RWPE2 (cell line): ENCODE measurements at regions not wholly inside any gene's neighbourhood (a gene's known extent, or its start where the extent isn't known, plus 50 kb on each side); places are given as distances from the start of the nearest gene placed in this dataset.
"Not testable (repeated sequence)": the region's sequence is repeated elsewhere in the genome, so short reads cannot be mapped to it uniquely, and the experiment has no call there.

Source experiments
- ATAC-seq: fragments of 200-7000 bp; cut with Tn5 transposase; 3 replicates; pipeline ENCODE4 v1.9.1; 2021; ENCODE audit warnings: low read depth
- DNase-seq: peaks from one replicate; pipeline ENCODE4 v3.0.0-alpha.2; 2020; ENCODE audit warnings: low spot score
- H3K27ac ChIP-seq: fragments of 450-650 bp; 2 replicates; pipeline ENCODE4 v1.5.1; 2017; ENCODE audit warnings: mild to moderate bottlenecking; ENCODE audit not compliant: poor library complexity, severe bottlenecking
- H3K27me3 ChIP-seq: fragments of 250-450 bp; sonication (Bioruptor Pico); 2 replicates; pipeline ENCODE4 v1.5.1; 2021; ENCODE audit warnings: mild to moderate bottlenecking, moderate library complexity; ENCODE audit not compliant: insufficient read depth, poor library complexity, severe bottlenecking
- H3K36me3 ChIP-seq: fragments of 250-450 bp; sonication (Bioruptor Pico); 2 replicates; pipeline ENCODE4 v1.5.1; 2020; ENCODE audit warnings: low read depth, mild to moderate bottlenecking, moderate library complexity
- H3K4me1 ChIP-seq: fragments of 250-450 bp; sonication (Bioruptor Pico); 2 replicates; pipeline ENCODE4 v1.5.1; 2021; ENCODE audit warnings: mild to moderate bottlenecking, moderate library complexity; ENCODE audit not compliant: insufficient read depth, poor library complexity, severe bottlenecking
- H3K4me3 ChIP-seq: fragments of 250-450 bp; sonication (Bioruptor Pico); 2 replicates; pipeline ENCODE4 v1.5.1; 2021; ENCODE audit warnings: mild to moderate bottlenecking, moderate library complexity; ENCODE audit not compliant: severe bottlenecking
- H3K9me3 ChIP-seq: fragments of 250-450 bp; sonication (Bioruptor Pico); 2 replicates; pipeline ENCODE4 v1.5.1; 2021; ENCODE audit warnings: mild to moderate bottlenecking, moderate library complexity; ENCODE audit not compliant: severe bottlenecking
- CTCF ChIP-seq: fragments of 450-650 bp; IDR thresholded peaks from one replicate; pipeline ENCODE4 v1.5.1; 2017; ENCODE audit warnings: mild to moderate bottlenecking, moderate library complexity; ENCODE audit not compliant: poor library complexity, severe bottlenecking

DNA sequence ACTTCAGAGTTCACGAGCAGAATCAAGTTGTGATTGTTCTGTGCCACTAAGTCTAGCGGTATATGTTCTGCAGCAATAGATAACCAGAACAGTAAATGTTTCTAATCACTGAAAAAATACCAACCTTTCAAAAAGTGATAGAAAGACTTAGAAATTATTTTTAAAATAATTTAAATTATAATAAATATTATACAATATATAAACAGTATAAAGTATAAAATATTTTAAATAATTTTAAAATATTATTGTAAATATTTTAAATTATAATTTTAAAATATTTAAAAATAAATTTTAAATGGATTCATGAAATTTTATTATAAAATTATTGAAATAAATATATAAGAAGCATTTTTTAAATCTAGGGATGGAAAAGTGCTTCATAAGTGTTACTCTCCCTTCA lies 126.3 kb upstream of the ID2 start:
- no peak for ATAC-seq
- no peak for TF ChIP-seq CTCF
- DNase-seq, result no peak
- no peaks in the 10 kb centered on the region for H3K36me3 ChIP-seq
- no peaks in the 10 kb centered on the region for H3K4me1 ChIP-seq
- H3K27me3 ChIP-seq, result no peaks in the 10 kb centered on the region
- H3K4me3 ChIP-seq, result no peak overlapping the region
- H3K27ac ChIP-seq, result no peak overlapping the region
- H3K9me3 ChIP-seq, result no peaks in the 10 kb centered on the region

- Histone ChIP-seq H3K36me3 (no peaks in the 10 kb centered on the region), H3K9me3 (no peaks in the 10 kb centered on the region), H3K4me3 (no peak overlapping the region), H3K27ac (no peak overlapping the region), H3K27me3 (no peaks in the 10 kb centered on the region), H3K4me1 (no peaks in the 10 kb centered on the region)
- no peak for TF ChIP-seq CTCF
- peak; percentile 11 for DNase-seq
- ATAC-seq, result no peak
Measured at GRCh38 chr2:8558096-8558495, 123.8 kb upstream of the ID2 start.

GRCh38 chr2:8558956-8559355 lies 122.9 kb upstream of the ID2 start:
- Histone ChIP-seq H3K36me3 (no peaks in the 10 kb centered on the region), H3K27me3 (no peaks in the 10 kb centered on the region), H3K9me3 (no peaks in the 10 kb centered on the region), H3K4me1 (no peaks in the 10 kb centered on the region), H3K4me3 (no peak overlapping the region), H3K27ac (no peak overlapping the region)
- no peak for ATAC-seq
- DNase-seq, result no peak
- TF ChIP-seq CTCF, result no peak

GRCh38 chr2:8559805-8560204 lies 122.1 kb upstream of the ID2 start:
- ATAC-seq (no peak), DNase-seq (no peak)
- Histone ChIP-seq H3K27me3 (no peaks in the 10 kb centered on the region), H3K36me3 (no peaks in the 10 kb centered on the region), H3K4me1 (no peaks in the 10 kb centered on the region), H3K9me3 (no peaks in the 10 kb centered on the region), H3K4me3 (no peak overlapping the region), H3K27ac (no peak overlapping the region)
- no peak for TF ChIP-seq CTCF

DNA sequence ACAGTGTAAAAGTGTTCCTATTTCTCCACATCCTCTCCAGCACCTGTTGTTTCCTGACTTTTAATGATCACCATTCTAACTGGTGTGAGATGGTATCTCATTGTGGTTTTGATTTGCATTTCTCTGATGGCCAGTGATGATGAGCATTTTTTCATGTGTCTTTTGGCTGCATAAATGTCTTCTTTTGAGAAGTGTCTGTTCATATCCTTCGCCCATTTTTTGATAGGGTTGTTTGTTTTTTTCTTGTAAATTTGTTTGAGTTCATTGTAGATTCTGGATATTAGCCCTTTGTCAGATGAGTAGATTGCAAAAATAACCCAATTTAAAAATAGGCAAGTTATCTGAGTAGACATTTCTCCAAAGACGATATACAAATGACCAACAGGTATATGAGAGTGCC lies 120.2 kb upstream of the ID2 start:
- DNase-seq, H3K4me3 ChIP-seq, H3K36me3 ChIP-seq, H3K4me1 ChIP-seq, H3K9me3 ChIP-seq, H3K27me3 ChIP-seq, ATAC-seq, H3K27ac ChIP-seq: not testable (repeated sequence)
